ENCODE measurements at regions not wholly inside any gene's neighbourhood (a gene's known extent, or its start where the extent isn't known, plus 50 kb on each side); places are given as distances from the start of the nearest gene placed in this dataset.

GRCh38 chr6:71420693-71421328, 132.2 kb downstream of the OGFRL1 start:
- ATAC-seq (peak; percentile 37), DNase-seq (peak in 1 of 9 donors; percentile 22)
- Mint-ChIP-seq H3K27me3 (peaks cover 59 to 74% (median 68%) of the 10 kb centered on the region in 5 donors), H3K9me3 (peaks cover 0 to 5% (median 0%) of the 10 kb centered on the region in 11 donors), H3K4me3 (peak overlapping the region in 9 of 10 donors; percentile 17 to 74 (median 56)), H3K4me1 (peaks cover 0 to 12% (median 3%) of the 10 kb centered on the region in 7 donors), H3K36me3 (no peaks in the 10 kb centered on the region), H3K27ac (no peak overlapping the region)
- ChIA-PET CTCF (no interaction called here), POLR2A (no interaction called here)
- Histone ChIP-seq H3K27ac (ENCODE audit: low read depth, low read length) (no peak overlapping the region), H3K4me3 (ENCODE audit: low read length) (no peak overlapping the region), H3K36me3 (ENCODE audit: control insufficient read depth in 2 of 3, insufficient read depth in 3 of 3, low read length in 3 of 3) (no peaks in the 10 kb centered on the region), H3K9me3 (ENCODE audit: control insufficient read depth in 2 of 3, low read length in 3 of 3) (no peaks in the 10 kb centered on the region), H3K4me1 (ENCODE audit: control insufficient read depth in 2 of 2, insufficient read depth in 2 of 2, low read length in 2 of 2) (no peaks in the 10 kb centered on the region), H3K27me3 (ENCODE audit: control insufficient read depth in 2 of 2, insufficient read depth in 2 of 2, low read length in 2 of 2) (peaks cover 0 to 8% of the 10 kb centered on the region in 2 donors)
- intact Hi-C loops (cut with micrococcal nuclease) = no loop called here

DNA sequence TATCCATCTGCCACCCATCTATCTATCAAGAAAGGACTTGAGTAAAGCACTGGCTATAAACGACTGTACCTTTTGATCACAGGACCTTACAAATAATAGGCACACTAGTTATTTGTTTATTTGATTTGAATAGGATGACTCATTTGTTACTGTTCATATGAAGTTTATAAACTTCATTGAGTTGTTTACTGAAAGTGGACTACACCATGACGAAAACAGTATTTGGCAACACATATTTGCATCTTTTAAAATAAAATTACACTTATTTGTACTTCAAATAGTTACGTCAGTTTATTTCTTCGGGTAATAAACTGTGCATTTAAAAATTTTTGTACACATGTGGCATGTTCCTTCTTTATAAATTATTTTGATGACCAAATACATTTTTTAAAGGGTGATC, 133.0 kb downstream of the OGFRL1 start:
- H3K36me3 ChIP-seq (ENCODE audit: control insufficient read depth in 2 of 3, insufficient read depth in 3 of 3, low read length in 3 of 3) = no peaks in the 10 kb centered on the region
- ChIA-PET POLR2A (no interaction called here), CTCF (no interaction called here)
- peaks cover 0 to 8% of the 10 kb centered on the region in 2 donors for H3K27me3 ChIP-seq (ENCODE audit: control insufficient read depth in 2 of 2, insufficient read depth in 2 of 2, low read length in 2 of 2)
- intact Hi-C loops (cut with micrococcal nuclease) = no loop called here
- H3K4me3 ChIP-seq (ENCODE audit: low read length) = no peak overlapping the region
- Mint-ChIP-seq H3K9me3 (peaks cover 0 to 5% (median 0%) of the 10 kb centered on the region in 11 donors), H3K4me1 (peaks cover 0 to 12% (median 3%) of the 10 kb centered on the region in 7 donors), H3K27ac (no peak overlapping the region), H3K27me3 (peaks cover 63 to 77% (median 68%) of the 10 kb centered on the region in 5 donors), H3K4me3 (peak overlapping the region in 1 of 10 donors; percentile 48), H3K36me3 (no peaks in the 10 kb centered on the region)
- no peak overlapping the region for H3K27ac ChIP-seq (ENCODE audit: low read depth, low read length)
- ATAC-seq (no peak), DNase-seq (no peak)
- no peaks in the 10 kb centered on the region for H3K9me3 ChIP-seq (ENCODE audit: control insufficient read depth in 2 of 3, low read length in 3 of 3)
- no peaks in the 10 kb centered on the region for H3K4me1 ChIP-seq (ENCODE audit: control insufficient read depth in 2 of 2, insufficient read depth in 2 of 2, low read length in 2 of 2)

DNA sequence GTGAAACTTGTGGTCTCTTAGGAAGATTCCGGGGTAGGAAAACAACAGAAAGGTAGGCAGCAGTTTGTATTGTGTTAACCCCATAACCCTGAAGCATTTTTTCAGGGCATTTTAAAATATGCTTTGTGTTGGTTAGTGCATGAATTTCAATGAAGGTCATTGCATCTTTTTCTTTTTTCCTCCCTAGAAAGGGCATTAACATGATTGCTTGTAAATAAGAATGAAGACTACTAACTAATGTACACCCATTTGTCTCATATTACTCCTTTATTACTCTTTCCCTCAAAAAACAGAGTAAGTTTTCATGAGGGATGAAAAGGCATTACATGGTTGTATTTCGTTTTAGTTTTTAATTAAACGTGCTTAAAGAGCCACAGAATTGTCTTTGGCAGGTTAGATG, 141.4 kb downstream of the OGFRL1 start:
- Mint-ChIP-seq H3K4me3 (no peak overlapping the region), H3K9me3 (peaks cover 0 to 4% (median 0%) of the 10 kb centered on the region in 11 donors), H3K4me1 (no peaks in the 10 kb centered on the region), H3K27ac (no peak overlapping the region), H3K27me3 (peaks cover 4 to 41% (median 20%) of the 10 kb centered on the region in 5 donors), H3K36me3 (no peaks in the 10 kb centered on the region)
- ChIA-PET CTCF (no interaction called here), POLR2A (no interaction called here)
- ATAC-seq (no peak), DNase-seq (no peak)
- Histone ChIP-seq H3K4me1 (ENCODE audit: control insufficient read depth in 2 of 2, insufficient read depth in 2 of 2, low read length in 2 of 2) (no peaks in the 10 kb centered on the region), H3K27ac (ENCODE audit: low read depth, low read length) (no peak overlapping the region), H3K36me3 (ENCODE audit: control insufficient read depth in 2 of 3, insufficient read depth in 3 of 3, low read length in 3 of 3) (no peaks in the 10 kb centered on the region), H3K9me3 (ENCODE audit: control insufficient read depth in 2 of 3, low read length in 3 of 3) (no peaks in the 10 kb centered on the region), H3K27me3 (ENCODE audit: control insufficient read depth in 2 of 2, insufficient read depth in 2 of 2, low read length in 2 of 2) (no peaks in the 10 kb centered on the region), H3K4me3 (ENCODE audit: low read length) (no peak overlapping the region)
- intact Hi-C loops (cut with micrococcal nuclease) = no loop called here

- Histone ChIP-seq H3K9me3 (ENCODE audit: control insufficient read depth in 2 of 3, low read length in 3 of 3) (no peaks in the 10 kb centered on the region), H3K27me3 (ENCODE audit: control insufficient read depth in 2 of 2, insufficient read depth in 2 of 2, low read length in 2 of 2) (no peaks in the 10 kb centered on the region), H3K36me3 (ENCODE audit: control insufficient read depth in 2 of 3, insufficient read depth in 3 of 3, low read length in 3 of 3) (no peaks in the 10 kb centered on the region), H3K27ac (ENCODE audit: low read depth, low read length) (no peak overlapping the region), H3K4me1 (ENCODE audit: control insufficient read depth in 2 of 2, insufficient read depth in 2 of 2, low read length in 2 of 2) (no peaks in the 10 kb centered on the region), H3K4me3 (ENCODE audit: low read length) (no peak overlapping the region)
- ChIA-PET POLR2A (no interaction called here), CTCF (no interaction called here)
- intact Hi-C loops (cut with micrococcal nuclease) = no loop called here
- no peak overlapping the region for H3K4me3 Mint-ChIP-seq
- no peak for DNase-seq
- no peaks in the 10 kb centered on the region for H3K4me1 Mint-ChIP-seq
- H3K27me3 Mint-ChIP-seq = peaks cover 0 to 33% (median 16%) of the 10 kb centered on the region in 5 donors
- H3K27ac Mint-ChIP-seq = no peak overlapping the region
- H3K36me3 Mint-ChIP-seq = no peaks in the 10 kb centered on the region
- H3K9me3 Mint-ChIP-seq = peaks cover 0 to 4% (median 0%) of the 10 kb centered on the region in 11 donors
- no peak for ATAC-seq
Observed at GRCh38 chr6:71433441-71433840, 144.8 kb downstream of the OGFRL1 start.

DNA sequence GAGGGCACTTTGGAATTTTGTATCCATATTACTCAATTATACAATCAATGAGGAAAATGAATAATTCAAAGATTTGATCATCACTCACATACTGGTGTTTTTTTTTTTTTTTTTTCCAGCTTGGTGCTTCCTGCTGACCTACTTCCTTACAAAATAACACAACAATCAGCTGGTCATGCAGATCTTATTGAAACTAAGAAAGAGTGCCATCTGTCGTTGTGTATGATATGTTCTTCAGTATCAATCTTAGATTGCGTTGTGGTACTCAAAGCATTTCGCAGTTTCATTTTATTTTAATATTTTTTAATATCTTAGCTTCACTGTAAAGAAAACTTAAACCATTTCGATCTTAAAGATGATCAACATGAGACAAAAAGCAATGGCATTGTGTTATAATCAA, 155.6 kb downstream of the OGFRL1 start:
- no peak for DNase-seq
- Histone ChIP-seq H3K27ac (ENCODE audit: low read depth, low read length) (no peak overlapping the region), H3K4me3 (ENCODE audit: low read length) (no peak overlapping the region), H3K27me3 (ENCODE audit: control insufficient read depth in 2 of 2, insufficient read depth in 2 of 2, low read length in 2 of 2) (no peaks in the 10 kb centered on the region), H3K36me3 (ENCODE audit: control insufficient read depth in 2 of 3, insufficient read depth in 3 of 3, low read length in 3 of 3) (no peaks in the 10 kb centered on the region), H3K4me1 (ENCODE audit: control insufficient read depth in 2 of 2, insufficient read depth in 2 of 2, low read length in 2 of 2) (no peaks in the 10 kb centered on the region), H3K9me3 (ENCODE audit: control insufficient read depth in 2 of 3, low read length in 3 of 3) (no peaks in the 10 kb centered on the region)
- Mint-ChIP-seq H3K4me3 (no peak overlapping the region), H3K9me3 (peaks cover 0 to 14% (median 0%) of the 10 kb centered on the region in 11 donors), H3K27ac (no peak overlapping the region), H3K36me3 (no peaks in the 10 kb centered on the region), H3K4me1 (no peaks in the 10 kb centered on the region), H3K27me3 (peaks cover 0 to 19% (median 6%) of the 10 kb centered on the region in 5 donors)
- no peak for ATAC-seq
- intact Hi-C loops (cut with micrococcal nuclease) = no loop called here
- POLR2A ChIA-PET = no interaction called here
- CTCF ChIA-PET = no interaction called here

DNA sequence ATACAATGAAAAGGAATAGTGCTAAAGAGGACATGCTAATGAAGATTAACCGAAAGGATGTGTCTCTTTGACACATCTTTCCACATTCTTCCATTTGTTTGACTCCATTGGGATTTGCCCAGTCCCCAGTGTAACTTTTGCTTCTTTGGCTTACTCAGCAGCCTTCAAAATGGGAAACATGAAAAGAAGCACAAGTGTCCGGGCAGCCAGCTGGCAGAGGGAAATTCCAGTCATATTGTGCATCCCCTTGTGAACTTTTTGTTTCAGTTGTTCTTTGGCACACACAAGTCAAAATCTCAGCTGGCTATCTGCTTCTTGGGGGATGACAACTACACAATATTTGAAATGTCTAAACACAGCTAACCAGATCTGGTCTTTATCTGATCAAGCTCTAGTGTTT, 157.4 kb downstream of the OGFRL1 start:
- H3K27ac ChIP-seq (ENCODE audit: low read depth, low read length) = no peak overlapping the region
- no peak overlapping the region for H3K27ac Mint-ChIP-seq
- no peaks in the 10 kb centered on the region for H3K4me1 ChIP-seq (ENCODE audit: control insufficient read depth in 2 of 2, insufficient read depth in 2 of 2, low read length in 2 of 2)
- no peaks in the 10 kb centered on the region for H3K36me3 Mint-ChIP-seq
- H3K27me3 ChIP-seq (ENCODE audit: control insufficient read depth in 2 of 2, insufficient read depth in 2 of 2, low read length in 2 of 2) = no peaks in the 10 kb centered on the region
- H3K9me3 Mint-ChIP-seq = peaks cover 0 to 4% (median 0%) of the 10 kb centered on the region in 11 donors
- DNase-seq (no peak), ATAC-seq (no peak)
- H3K36me3 ChIP-seq (ENCODE audit: control insufficient read depth in 2 of 3, insufficient read depth in 3 of 3, low read length in 3 of 3) = no peaks in the 10 kb centered on the region
- no peaks in the 10 kb centered on the region for H3K4me1 Mint-ChIP-seq
- H3K4me3 Mint-ChIP-seq = no peak overlapping the region
- H3K27me3 Mint-ChIP-seq = peaks cover 0 to 23% (median 6%) of the 10 kb centered on the region in 5 donors
- ChIA-PET CTCF (no interaction called here), POLR2A (no interaction called here)
- H3K4me3 ChIP-seq (ENCODE audit: low read length) = no peak overlapping the region
- intact Hi-C loops (cut with micrococcal nuclease) = no loop called here
- no peaks in the 10 kb centered on the region for H3K9me3 ChIP-seq (ENCODE audit: control insufficient read depth in 2 of 3, low read length in 3 of 3)

DNA sequence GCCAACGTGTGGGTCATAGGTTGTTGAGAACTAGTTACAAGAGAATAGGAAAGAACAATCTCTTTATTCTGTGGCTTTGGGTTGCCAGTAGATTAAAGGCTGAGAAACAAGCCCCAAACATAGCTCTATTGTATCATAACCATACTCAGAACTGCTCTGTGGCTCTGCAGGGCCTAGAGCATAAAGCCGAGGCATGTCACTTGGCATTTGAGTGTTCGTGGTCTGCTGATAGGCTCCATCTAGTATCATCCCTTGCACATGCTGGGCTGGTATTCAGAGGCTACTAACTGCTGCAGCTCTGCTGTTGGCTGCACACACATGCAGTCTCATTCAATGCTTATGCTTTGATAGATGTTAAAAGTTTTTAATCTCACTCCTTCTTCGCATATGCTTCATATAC, 157.9 kb downstream of the OGFRL1 start:
- intact Hi-C loops (cut with micrococcal nuclease) = no loop called here
- Histone ChIP-seq H3K4me3 (ENCODE audit: low read length) (no peak overlapping the region), H3K36me3 (ENCODE audit: control insufficient read depth in 2 of 3, insufficient read depth in 3 of 3, low read length in 3 of 3) (no peaks in the 10 kb centered on the region), H3K27ac (ENCODE audit: low read depth, low read length) (no peak overlapping the region), H3K9me3 (ENCODE audit: control insufficient read depth in 2 of 3, low read length in 3 of 3) (no peaks in the 10 kb centered on the region), H3K4me1 (ENCODE audit: control insufficient read depth in 2 of 2, insufficient read depth in 2 of 2, low read length in 2 of 2) (no peaks in the 10 kb centered on the region), H3K27me3 (ENCODE audit: control insufficient read depth in 2 of 2, insufficient read depth in 2 of 2, low read length in 2 of 2) (no peaks in the 10 kb centered on the region)
- no peak overlapping the region for H3K4me3 Mint-ChIP-seq
- H3K36me3 Mint-ChIP-seq = no peaks in the 10 kb centered on the region
- H3K27me3 Mint-ChIP-seq = peaks cover 0 to 23% (median 6%) of the 10 kb centered on the region in 5 donors
- ATAC-seq (no peak), DNase-seq (no peak)
- POLR2A ChIA-PET = no interaction called here
- H3K27ac Mint-ChIP-seq = no peak overlapping the region
- H3K4me1 Mint-ChIP-seq = no peaks in the 10 kb centered on the region
- H3K9me3 Mint-ChIP-seq = peaks cover 0 to 4% (median 0%) of the 10 kb centered on the region in 11 donors
- CTCF ChIA-PET = no interaction called here
